GM18858 (cell line): ENCODE measurements at regions not wholly inside any gene's neighbourhood (a gene's known extent, or its start where the extent isn't known, plus 50 kb on each side); places are given as distances from the start of the nearest gene placed in this dataset.
"Not testable (repeated sequence)": the region's sequence is repeated elsewhere in the genome, so short reads cannot be mapped to it uniquely, and the experiment has no call there.

Experiments used
- ATAC-seq: cut with Tn5 transposase; IDR thresholded peaks from one replicate; pipeline ENCODE4 v1.9.1; 2021; ENCODE audit not compliant: unreplicated experiment

DNA sequence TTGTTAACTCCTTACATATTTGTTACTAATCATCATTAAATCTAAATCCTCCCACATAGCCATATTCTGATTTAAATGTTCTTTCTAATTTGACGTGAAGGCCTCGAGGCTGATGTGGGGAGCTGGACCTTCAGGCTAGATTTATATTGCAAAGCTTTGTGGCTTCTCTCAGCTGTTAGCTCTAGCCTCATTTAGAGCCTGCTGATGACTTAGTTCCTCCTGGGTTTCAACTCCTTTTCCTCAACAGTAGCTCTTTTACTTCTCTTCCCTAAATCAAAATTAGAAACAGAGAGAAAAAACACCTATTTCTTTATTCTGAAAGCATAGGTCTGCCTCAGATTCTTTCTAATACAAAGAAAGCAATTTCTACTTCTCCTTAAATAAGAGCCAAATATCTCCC is 477.5 kb upstream of the CCDC196 start:
- no peak for ATAC-seq

DNA sequence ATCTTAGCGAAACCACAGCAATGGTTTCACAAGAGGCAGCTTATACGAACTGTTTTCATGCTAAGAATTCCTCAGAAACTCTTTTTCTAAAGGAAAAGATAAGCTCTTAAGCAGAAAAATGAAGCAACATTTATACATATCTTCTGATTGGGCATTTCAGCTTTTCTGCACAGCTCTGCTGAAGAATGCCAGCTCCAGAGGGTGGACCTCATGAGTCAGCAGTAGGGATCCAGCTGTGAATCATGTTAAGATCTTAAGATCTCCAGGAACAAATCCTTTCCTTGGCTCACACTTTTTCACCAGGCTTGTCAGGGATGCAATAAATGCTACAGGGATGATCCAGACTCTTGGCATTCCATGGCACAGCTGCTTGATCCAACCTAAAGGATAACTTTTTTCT is 477.1 kb upstream of the CCDC196 start:
- no peak for ATAC-seq

DNA sequence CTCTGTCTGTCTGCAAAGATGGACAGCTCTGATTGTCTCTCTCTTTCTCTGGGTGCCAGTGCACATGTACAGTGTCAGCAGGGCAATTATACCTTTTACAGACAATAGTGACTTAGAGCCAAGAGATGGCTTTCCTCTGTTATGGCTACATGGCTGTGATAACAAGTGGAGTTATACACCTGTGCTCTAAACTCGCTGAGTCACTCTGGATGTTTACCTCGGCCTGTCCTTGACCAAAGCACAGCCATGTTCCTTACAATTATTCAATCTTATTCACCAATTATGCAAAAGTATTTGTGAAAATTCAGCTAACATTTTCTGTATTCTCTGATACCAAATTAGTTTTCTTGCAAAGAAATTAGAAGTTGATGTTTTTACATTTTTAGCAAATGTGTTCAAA is 475.5 kb upstream of the CCDC196 start:
- ATAC-seq = no peak

DNA sequence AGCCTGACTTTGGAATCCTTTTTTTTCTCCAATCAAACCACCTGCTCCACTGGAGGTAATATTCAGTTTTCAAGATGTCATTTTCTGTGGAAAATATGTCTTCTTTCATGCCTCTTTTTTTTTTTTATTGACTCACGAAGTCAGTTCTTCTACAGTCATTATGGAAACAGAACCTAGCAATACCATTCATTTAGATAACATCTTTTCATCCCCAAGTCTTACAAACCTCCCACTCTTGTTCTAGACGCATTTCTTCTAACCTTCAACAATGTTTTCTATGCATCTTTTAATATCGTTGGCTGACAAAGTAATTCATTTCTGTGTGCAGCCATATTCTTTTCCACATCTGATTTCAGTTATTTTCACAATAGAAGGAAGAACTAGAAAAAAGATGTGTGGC is 474.3 kb upstream of the CCDC196 start:
- ATAC-seq = no peak

DNA sequence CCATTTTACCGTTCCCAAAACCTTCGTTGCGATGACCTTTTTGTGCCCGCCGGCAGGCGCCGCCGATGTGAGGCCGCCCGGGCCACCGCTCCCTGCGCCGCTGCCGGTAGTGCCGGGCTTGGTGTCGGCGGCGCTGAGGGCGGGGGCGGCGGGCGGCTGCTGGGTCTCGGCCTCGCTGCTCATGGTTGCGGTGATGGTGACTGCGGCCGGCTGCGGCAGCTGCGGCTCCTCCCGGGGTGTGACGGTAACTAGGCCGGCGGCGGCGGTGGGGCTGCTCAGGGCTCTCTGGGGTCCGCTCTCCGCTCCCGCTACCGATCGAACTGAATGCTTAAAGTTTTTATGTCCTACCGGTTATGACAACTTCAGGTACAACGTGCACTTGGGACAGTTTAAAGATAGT is 472.6 kb upstream of the CCDC196 start:
- ATAC-seq = not testable (repeated sequence)

DNA sequence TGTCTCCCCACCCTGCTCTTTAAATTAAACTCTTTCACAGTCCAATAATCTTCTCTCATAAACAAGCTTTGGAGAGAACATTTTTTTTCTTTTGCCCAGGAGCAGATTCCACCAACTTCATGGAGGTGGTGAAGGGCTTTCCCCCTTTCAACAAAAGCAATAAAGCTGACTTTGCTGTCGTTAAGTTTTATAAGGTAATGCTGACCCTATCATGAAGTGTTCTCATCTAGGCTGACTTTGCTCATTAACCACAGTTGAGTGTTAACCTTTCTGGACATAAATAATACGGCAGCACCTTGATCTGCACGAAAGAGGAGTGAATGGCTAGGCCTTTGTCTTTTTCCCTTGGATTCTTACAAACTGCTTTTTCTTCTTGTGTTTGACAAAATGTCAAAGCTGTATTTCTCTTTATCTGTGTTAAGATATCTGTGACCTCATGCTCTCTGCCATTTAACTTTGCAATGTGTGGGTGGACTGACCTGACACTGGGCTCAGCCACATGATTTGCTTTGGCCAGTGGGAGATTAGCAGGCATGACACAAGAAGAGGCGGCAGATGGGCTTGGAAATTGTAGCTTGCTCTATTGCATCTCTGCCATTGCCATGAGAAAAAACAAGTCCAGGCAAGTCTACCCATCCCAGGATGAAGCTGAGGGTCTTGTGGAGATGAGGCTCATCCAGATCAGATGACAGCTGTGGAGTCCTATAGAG is 470.9 kb upstream of the CCDC196 start:
- no peak for ATAC-seq

DNA sequence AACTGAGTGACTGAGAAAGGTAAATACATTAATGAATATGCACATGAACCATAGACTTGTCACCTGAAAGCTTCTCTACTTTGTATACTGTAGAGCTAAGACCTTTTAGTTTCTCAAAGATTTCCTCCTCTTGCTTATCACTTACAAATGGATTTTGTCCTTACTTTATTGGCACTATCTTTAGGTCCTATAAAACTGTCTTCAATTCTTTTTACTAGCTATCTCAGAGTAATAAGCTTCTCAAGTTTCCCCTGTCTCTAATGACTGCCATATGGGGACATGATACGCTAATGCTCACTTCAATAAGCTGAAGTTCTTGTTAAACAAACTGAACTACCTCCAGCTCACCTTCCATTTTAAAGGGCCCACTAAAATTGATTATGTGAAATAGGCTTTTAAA is 468.2 kb upstream of the CCDC196 start:
- no peak for ATAC-seq

DNA sequence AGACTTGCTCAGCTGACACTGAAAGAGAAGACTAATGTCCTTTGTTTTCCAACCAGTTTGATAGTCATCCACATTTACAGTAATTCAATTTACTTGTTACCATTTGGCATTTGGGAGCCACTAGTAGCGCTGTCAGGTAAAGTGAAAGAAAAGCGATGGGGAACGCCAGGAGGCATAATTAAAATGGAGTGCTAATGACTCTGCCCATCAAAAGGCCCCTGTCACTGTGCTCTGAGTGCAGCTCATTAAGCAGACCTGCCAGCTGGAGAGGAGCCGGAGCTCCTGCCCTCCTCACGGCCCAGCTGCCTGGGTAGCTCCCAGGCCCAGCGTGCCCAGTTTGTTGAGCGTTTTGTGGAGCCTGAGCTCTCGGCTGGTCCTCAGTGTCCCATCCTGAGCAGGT is 463.6 kb upstream of the CCDC196 start:
- ATAC-seq = no peak

DNA sequence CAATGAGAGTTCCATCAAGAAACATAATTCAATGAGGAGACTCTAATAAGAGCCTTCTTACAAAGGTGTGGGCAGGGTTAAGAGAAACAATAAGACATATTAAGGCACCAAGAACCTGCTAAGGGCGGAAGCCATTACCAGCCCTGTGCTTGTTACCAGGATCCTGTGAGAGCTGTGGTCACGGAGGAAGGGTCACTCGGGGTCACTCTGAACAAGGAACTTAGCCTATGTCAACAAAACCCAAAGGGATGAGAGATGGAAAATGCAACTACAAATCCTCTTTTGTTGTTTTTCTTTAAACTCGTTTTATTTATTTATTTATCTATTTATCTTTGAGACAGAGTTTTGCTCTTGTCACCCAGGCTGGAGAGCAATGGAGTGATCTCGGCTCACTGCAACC is 460.4 kb upstream of the CCDC196 start:
- no peak for ATAC-seq

DNA sequence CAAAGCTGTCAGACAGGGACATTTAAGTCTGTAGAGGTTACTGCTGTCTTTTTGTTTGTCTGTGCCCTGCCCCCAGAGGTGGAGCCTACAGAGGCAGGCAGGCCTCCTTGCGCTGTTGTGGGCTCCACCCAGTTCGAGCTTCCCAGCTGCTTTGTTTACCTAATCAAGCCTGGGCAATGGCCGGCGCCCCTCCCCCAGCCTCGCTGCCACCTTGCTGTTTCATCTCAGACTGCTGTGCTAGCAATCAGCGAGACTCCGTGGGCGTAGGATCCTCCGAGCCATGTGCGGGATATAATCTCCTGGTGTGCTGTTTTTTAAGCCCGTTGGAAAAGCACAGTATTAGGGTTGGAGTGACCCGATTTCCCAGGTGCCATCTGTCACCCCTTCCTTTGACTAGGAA is 454.2 kb upstream of the CCDC196 start:
- ATAC-seq = not testable (repeated sequence)

DNA sequence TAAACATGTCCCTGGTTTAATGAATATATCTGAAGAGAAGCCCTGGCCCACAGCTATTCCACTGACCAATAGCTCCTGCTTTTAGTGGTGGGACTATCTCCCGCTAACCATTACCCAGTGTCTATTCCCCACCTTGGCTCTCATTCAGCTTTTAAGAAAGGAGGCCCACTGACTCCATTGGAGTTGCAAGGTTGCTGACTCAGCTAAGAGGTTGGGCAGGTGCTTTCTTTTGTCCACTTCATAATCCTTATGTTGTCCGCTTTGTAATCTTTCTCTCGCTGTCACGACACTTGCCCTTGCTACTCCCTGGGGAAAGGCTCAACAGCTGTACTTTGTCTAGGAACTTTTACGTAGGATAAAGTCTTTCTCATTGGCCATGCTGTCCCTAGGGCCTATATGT is 453.4 kb upstream of the CCDC196 start:
- ATAC-seq = no peak

DNA sequence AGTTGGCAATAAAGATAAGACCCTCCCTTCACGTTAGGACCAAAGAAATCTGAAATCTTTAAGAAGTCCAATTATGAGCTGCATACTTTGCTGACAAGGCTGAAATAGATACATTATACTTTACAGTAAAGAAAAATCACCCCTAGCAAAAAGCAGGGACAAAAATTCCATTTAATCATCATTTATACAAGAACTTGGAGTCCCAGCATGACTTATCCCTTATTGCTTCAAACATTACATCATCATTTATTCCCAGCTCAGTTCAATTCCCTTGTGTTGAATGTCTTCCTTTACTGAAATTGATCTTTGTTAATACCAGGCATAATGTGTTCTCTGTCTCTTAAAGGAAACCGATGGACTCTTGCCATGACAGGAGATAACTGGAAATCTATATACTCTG is 449.6 kb upstream of the CCDC196 start:
- ATAC-seq = no peak

DNA sequence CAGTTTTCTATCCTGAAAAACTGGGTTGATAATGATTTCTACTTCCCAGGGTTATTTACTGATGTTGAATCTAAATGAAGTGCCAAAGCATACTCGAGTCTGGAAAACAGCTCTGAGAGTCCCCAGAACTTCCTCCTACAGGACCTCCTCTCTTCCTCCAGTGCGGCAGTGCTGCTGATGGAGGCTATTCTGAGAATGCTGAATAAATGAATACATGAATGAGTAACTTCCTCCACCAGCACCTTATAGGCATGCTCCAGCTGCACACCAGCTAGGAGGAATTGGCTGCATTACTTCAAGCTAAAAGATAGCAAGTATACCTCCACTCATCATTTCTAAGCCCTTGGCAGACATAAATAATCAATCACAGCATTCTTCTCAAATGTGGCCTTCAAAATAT is 448.8 kb upstream of the CCDC196 start:
- no peak for ATAC-seq

DNA sequence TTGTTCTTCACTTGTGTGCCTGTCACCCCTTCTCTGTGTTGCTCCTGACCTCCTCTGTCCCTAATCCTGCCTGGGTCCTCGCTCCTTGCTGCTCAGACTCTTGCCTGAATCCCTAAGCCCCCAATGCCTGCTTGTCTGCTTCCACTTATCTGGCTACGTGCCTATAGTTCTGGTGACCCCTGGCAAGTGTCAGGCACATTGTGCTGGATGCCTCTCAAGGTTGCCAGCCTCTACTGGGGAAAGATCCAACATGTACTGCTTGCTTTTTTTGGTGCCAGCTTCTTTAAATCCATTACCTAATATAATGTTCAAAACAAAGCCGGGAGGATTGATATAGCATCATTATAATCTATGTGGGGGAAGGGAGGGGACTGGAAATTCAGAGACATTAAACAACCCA is 448.0 kb upstream of the CCDC196 start:
- no peak for ATAC-seq

DNA sequence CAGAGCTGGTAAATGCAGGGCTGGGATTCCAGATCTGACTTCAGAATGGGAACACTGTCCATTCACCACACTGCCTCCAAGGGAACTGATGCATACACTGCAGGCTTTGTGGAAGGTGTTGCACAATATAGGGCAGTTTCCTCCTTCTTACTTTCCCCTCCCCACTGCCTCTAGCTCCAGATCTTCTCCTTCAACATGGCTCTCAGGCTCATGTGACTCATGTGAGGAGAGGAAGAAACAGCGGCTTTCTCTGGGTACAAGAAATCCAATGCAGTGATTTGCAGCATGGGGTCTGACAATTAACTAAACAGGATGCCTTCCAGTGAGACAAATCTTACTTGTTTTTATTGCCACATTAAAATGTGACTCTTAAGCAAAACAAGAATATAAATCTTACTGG is 447.6 kb upstream of the CCDC196 start:
- ATAC-seq = no peak

DNA sequence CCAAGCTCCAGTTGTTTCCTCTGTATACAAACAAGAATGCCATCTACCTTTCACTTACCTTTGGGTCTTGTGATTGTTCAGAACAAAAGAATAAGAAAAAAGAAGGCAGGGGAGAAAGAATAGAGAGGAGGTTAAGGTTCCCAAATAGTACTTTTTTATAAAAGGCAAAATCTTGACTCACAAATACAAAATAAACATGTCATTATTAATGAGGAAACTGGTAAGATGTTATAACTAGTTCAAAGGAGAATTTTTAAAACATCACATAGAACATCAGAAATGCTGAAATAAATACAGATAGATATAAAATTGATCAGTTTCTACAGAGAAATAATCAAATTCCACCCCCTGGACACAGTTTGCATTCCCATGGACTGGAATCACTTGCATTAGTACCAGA is 446.7 kb upstream of the CCDC196 start:
- ATAC-seq = no peak

DNA sequence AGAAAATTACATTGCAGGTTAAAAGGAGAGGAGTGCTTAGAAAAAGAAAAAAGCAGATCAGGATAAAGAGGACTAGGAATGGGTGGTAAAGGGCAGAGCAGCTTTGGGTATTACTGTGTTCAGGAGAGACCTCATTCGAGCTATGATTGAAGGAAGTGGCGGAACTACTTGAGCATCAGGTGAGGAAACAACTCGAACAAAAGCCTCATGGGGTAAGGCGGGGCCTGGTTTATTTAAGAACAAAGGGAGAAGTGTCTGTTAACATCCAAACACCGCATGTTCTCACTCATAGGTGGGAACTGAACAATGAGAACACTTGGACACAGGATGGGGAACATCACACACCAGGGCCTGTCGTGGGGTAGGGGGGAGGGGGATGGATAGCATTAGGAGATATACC is 444.6 kb upstream of the CCDC196 start:
- ATAC-seq = no peak

DNA sequence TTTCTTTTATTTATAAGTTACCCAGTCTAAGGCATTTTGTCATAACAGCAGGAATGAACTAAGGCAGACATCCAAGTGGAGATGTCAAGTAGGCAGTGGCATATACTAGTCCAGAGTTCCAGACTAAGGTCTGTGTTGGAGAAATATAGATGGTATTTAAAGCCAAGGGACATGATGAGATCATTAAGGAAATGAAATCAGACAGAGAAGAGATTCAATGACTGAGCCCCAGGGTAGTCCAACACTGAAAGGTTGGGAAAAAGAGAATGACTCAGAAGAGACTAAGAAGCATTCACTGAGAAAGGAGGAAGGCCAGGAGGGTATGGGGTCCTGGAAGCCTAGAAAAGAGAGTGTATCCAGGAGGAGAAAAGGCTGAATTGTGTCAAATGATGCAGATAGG is 442.2 kb upstream of the CCDC196 start:
- no peak for ATAC-seq

DNA sequence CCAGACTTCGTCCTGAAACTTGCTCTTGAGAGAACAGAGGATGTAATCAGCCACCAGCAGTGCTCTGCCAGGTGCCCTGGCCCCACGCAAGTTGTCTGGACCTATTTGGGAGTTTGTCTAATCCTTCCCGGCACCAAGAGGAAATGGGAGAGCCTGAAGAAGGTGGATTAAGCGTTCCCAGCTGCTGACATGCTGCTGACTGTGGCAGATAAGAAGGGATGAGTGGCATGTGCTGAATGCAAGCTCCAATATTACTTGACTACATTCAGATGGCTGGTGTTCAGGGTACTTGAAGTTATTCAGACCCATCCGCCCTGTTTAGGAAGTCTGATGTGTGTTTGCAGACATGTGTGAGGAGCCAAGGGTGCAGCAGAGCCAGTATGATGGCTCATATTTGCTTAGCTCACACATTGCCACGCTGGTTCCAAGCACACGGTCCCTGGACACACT is 440.6 kb upstream of the CCDC196 start:
- no peak for ATAC-seq

DNA sequence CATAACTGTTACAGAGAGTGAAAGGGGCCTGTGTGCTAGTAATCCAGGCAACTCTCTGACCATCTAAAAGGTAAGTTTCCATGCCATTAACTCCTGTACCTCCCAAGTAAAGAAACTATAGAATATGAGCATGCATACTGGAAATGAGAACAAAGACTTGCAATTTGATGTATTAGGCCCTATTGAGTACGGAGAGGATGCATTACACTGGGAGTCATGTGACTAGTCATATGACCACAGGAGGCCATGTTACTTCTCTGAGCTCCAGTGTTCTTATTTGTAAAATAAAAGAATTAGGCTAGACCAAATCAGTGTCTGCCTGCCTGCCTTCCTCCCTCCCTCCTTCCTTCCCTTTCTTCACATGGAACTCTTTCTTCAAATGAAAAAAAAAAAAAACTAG is 440.1 kb upstream of the CCDC196 start:
- ATAC-seq = no peak

DNA sequence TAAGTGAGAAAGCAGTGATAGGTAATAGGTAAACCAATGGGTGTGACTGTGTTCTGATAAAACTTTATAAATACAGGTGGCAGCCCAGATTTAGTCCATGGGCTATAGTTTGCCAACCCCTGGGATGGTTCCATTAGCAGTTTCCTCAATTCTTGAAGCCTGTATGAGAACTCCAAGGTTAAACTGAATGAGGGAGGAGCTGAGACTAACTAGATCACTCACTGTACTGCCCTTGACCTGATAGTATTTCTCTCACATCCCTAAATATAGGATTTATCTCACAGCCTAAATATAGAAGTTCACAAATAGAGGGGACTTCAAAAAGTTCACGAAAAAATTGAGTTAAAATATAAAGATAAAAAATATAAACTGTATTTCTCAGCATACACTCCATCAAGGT is 439.6 kb upstream of the CCDC196 start:
- no peak for ATAC-seq

DNA sequence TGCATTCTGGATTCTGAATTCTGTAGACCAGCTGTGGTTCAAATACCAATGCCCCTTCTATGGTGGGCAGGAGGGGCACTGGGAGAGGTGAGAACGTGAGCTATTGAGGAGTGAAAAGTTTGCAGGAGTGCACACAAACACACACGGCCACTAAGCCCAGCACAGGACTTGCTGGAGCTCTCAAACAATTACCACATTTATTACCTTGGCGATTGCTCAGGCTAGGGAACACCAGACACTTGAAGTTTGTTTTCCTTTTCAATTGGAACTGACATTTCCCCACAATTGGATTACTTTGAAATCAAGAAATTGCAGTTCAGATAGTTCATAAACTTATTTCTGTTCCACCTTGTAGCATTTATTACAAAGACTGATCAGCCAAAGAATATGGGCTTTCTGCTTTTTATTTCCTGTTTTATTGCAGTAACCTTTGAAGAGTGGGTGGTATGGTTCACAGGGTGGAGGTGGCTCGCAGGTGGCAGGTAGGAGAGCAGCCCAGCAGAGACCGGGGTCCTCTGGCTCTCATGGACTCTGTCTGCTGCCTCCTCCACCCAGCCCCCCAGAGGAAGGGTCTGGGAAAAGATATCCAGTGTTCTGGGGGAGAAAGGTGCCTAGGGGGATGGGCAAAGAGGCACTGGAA is 429.8 kb upstream of the CCDC196 start:
- no peak for ATAC-seq

DNA sequence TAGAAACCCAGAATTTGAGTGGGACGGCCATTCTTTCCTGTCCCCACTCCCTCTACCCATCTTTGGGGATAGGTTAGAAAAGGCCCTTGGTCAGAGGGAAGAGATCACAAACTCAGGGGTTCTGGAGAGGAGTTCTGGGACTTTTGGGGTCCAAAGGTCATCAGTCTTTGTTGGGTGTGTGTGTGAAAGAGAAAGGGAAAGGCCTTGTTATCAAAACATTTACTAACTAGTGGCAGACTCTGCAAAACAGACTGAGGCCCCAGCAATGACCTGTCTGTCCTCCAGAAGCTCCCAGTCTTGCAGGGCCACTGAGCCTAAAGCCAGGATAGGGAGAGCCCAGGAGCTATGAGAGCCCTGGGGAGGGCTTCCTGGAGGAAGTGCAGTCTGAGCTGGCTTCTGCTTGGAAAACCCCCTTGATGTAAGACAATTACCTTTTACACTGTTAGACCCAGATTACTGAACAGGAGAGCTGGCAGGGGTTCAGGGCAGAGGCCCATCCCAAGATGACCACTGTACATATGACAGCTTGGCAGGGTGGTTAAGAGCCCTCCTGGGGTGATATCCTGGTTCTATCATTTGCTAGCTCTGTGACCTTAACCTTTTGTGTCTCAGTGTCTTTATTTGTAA is 429.1 kb upstream of the CCDC196 start:
- no peak for ATAC-seq
